Ecto neural progenitor cell (in vitro differentiated cells): ENCODE measurements at regions not wholly inside any gene's neighbourhood (a gene's known extent, or its start where the extent isn't known, plus 50 kb on each side); places are given as distances from the start of the nearest gene placed in this dataset.

Experiments used
- DNase-seq: peaks from one replicate; pipeline ENCODE4 v3.0.0-alpha.2; 2018; ENCODE audit warnings: low spot score

DNA sequence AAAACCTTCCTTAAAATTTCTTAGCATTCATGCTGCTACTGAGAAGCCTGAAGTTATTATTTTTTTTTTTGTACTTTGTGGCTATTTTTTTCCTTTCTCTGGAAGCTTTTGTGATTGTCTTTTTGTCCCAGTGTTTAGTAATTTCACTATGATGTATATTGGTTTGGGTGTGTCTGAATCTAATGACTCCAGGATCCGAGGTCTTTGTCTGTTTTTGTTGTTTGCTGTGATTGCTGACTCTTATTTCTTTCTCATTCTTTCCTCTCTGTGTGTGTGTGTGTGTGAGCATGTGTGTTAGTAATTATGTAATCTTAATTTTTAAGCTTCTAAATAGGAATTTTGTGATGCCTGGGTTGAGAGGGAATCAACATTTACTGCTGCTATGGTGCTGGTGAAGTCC is 152.0 kb downstream of the RAP2B start:
- no peak for DNase-seq

DNA sequence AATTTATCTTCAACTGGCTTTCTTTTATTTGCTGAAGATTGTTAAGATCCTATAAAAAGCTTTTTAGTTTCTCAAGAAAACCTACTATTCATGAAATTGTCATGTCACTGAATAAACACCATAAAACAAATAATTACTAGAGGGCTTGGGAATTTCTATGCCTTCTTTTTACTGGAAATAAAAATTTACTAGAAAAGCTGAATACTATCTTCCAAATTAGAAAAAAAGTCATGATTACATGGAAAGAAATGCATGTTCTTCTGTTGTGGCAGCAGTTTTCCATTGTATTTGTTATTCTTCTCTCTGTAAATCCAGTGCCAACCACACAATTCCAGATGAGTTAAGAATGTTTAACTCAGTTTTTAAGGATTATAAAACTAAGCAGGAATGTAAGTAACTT is 153.8 kb downstream of the RAP2B start:
- no peak for DNase-seq

- no peak for DNase-seq
Observed at GRCh38 chr3:153319705-153320554, 157.9 kb downstream of the RAP2B start.

GRCh38 chr3:153320585-153321128 is 158.6 kb downstream of the RAP2B start:
- no peak for DNase-seq

DNA sequence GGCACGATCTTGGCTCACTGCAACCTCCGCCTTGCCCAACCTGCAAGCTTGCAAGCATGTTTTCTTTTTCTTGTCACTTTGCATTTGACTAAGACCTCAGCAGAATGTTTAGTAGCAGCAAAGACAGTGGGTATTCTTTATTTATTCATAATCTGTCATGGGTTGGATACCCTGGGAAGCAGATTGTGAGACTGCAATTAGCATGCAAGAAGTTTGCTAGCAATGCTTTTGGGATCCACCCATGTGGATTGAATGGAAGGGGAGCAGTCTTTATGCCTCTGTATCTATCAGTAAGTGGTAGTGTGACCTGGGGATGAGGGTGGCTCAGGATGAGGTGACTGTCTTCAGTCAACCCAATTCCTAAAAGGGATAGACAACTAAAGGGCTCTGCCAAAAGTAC is 166.7 kb downstream of the RAP2B start:
- no peak for DNase-seq

DNA sequence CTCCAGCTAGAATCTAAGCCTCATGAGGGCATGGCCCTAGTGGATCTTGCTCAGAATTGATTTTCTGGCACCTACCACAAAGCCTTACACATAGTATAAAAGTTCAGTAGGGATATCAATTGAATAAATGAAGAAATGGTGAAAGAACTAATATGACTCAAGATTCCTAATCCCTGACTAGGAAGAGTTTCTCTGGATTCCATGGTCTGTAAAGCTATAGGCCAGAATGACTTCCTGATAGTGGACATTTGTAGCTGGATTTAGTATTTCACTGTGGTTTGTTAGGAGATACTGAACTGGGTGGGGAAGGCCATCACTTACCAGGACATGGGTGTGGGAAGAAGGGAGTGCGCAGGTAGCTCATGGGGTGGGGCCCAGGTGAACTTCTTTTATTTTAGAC is 168.9 kb downstream of the RAP2B start:
- DNase-seq, result no peak

DNA sequence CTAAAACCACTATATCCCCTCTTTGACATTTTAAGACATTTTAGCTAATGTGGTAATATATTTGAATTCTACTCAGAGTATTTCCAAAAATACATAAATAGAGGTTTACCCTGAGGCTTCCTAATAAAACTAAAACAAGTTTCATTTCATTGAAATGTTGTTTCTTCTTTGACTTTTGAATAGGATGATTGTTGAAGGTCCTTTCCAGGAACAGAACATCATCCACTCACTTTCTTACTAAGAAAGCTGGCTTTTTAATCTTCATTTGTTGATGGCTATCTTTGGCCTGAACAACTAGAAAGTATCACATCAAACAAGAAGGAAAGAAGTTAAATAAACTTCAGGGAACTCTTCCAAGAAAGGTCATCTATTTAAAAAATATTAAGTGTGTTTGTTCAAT is 169.7 kb downstream of the RAP2B start:
- DNase-seq, result no peak

DNA sequence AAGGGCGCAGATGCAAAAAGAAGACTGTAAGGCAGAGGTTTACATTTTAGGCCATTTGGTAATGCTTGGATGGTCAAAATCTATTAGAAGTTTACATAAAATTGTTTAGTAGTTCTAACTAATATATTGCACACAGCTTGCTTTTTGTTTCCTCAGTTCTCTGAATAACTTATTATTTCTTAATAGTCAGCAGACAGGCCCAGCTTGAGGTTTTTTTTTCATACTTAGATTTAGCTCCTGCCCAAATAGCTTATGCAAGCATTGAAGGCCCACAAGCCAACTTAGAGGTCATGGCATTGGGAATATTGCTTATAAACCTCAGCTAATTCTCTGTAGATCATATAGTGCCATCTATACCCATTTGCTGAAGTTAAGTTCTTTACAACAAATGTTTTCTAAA is 172.5 kb downstream of the RAP2B start:
- no peak for DNase-seq

GRCh38 chr3:153337369-153337768 is 175.3 kb downstream of the RAP2B start:
- no peak for DNase-seq

DNA sequence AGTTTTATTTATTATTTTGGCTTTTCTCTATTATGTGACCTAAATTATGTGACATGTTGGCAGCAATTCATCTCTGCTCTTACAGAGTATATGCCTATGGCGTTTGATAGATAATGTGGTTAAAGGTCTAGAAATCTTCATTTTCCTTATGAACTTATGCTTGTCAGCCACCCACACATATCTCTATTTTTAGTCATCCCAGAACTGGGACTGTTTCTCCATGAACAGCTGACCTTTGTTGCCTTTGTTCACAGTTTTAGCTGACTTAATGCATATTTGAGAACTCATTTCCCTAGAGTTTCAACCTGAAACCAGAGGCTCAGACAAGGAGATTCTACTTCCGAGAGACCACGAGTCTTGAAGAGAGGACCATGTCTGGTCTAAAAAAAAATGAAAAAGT is 176.5 kb downstream of the RAP2B start:
- no peak for DNase-seq

DNA sequence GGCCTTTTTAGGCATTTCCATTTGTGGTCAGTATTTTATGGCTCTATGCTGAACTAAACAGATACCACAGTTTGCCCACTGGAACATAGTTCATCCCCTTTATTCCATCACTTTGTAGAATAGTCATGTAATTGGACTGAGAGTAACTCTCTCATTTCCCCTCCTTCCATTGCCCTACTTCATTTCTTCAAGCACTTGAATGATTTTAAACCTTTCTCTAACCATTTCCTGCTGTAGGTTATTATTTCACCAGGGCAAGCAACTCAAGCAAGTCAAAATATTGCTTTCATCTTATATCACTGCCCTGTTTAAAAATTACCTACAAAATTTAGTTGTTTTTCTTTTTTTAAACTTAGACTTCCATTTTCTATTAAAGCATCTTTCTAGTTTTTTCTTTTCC is 177.0 kb downstream of the RAP2B start:
- DNase-seq, result no peak

- no peak for DNase-seq
Observed at GRCh38 chr3:153343988-153344782, 182.2 kb downstream of the RAP2B start.

DNA sequence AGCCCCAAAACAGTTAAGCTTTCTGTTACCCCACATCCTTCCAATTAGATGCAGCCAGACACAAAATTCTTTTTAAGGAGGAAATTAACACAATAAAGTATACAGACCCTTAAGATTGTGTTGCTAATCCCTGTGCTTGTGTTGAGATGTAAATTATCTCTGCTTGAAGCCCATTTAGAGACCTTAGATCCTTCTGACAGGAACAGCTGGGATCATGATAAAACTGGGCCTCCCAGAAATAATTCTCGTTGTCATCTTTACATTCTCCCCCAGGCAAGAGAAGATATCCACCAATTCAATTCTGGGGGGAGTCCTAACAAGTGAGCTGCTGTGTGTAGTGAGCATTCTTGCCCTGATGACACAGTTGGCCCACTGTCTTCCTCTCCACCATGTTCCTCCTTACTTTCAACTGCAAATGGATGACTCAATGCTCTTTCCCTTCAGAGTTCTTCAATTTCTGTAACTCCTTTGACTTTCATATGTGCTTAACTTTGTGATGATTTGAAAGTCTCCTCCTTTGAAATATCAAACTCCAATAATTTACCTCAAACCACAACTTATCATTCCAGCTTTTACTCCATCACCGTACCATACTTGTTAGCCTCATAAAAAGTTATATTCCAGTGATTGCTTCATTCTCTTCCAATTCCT is 186.6 kb downstream of the RAP2B start:
- no peak for DNase-seq

DNA sequence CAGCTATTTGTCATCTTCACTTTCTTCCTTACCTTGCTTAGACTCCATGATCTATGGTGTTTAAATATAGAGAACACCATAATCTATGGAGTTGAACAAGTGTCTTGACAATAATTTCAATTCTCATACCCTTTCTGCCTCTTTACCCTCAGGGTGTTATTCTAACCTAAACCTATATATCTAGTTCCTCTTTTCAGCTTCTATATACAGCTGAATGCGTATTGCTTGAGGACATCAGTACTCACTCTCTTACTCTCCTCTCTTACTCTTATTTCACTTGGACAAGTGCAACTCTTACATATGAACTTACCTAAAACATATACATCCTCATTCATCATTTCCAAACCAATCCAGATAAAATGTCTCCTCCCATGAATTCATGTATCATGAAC is 187.1 kb downstream of the RAP2B start:
- no peak for DNase-seq

- DNase-seq, result no peak
Observed at GRCh38 chr3:153350420-153350819, 188.4 kb downstream of the RAP2B start.

GRCh38 chr3:153354641-153355040 is 192.6 kb downstream of the RAP2B start:
- DNase-seq, result no peak

GRCh38 chr3:153355559-153355958 is 193.5 kb downstream of the RAP2B start:
- no peak for DNase-seq

DNA sequence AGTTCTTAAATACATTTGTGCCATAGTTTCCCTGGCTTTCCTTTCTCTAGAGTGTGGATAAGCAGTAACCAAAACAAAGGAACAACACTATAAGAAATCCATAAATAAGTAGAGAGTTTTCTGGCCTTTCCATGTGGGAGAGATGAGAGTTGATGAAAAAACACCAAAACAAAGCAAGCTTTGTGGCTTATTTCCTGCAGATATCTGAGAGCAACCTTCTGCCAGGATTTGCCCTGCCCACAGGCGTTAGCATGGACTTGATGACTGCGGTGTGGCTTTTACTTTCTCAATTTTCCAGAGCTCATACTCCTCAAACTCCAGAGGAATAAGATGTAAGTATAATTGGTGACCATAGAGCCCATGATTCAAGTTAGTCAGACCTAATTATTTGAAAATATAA is 194.9 kb downstream of the RAP2B start:
- DNase-seq, result no peak

- DNase-seq, result no peak
Observed at GRCh38 chr3:153357436-153357835, 195.4 kb downstream of the RAP2B start.

DNA sequence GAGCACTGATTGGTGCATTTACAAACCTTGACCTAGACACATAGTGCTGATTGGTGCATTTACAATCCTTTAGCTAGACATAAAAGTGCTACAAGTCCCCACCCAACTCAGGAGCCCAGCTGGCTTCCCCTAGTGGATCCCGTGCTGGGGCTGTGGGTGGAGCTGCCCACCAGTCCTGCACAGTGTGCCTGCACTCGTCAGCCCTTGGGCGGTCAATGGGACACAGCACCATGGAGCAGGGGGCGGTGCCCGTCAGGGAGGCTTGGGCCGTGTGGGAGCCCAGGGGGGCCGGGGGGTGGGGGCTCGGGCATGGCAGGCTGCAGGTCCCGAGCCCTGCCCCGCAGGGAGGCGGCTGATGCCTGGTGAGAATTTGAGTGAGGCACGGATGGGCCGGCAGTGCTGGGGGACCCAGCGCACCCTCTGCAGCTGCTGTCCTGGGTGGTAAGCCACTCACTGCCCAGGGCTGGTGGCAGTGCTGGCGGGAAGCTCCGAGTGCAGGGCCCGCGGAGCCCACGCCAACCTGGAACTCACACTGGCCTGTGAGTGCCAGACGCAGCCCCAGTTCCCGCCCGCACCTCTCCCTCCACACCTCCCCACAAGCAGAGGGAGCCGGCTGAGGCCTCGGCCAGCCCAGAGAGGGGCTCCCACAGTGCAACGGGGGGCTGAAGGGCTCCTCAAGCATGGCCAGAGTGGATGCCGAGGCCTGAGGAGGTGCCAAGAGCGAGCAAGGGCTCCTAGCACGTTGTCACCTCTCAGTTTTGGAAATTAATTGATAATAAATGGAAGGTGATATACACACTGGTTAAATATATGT is 207.7 kb downstream of the RAP2B start:
- no peak for DNase-seq

GRCh38 chr3:153370680-153371079 is 208.7 kb downstream of the RAP2B start:
- no peak for DNase-seq

DNA sequence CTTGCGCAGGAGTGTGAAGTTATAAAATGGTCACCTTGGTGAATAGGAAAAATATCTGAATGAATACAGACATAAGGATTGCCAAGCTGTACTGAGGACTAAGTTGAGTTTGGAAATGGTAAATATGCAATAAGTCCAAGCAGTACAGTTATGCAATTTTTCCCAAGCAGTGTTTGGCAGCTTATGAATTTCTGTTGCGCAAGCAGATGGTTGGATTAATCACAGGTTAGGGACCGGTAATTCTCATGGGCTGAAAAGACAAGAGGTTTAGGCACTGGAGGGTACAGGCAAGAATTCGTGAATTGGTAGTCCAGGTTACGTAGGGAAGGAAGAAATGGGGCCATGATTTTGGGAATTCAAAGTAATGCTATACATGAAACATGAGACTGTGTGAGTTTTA is 210.3 kb downstream of the RAP2B start:
- DNase-seq, result no peak
